GM18519 (cell line): ENCODE measurements at regions not wholly inside any gene's neighbourhood (a gene's known extent, or its start where the extent isn't known, plus 50 kb on each side); places are given as distances from the start of the nearest gene placed in this dataset.
"Not testable (repeated sequence)": the region's sequence is repeated elsewhere in the genome, so short reads cannot be mapped to it uniquely, and the experiment has no call there.

Experiments
- ATAC-seq: cut with Tn5 transposase; IDR thresholded peaks from one replicate; pipeline ENCODE4 v1.9.1; 2021; ENCODE audit warnings: mild to moderate bottlenecking, moderate library complexity; ENCODE audit not compliant: unreplicated experiment, low FRiP score

- no peak for ATAC-seq
Observed at GRCh38 chr13:61600360-61601033, 184.8 kb upstream of the PCDH20 start.

DNA sequence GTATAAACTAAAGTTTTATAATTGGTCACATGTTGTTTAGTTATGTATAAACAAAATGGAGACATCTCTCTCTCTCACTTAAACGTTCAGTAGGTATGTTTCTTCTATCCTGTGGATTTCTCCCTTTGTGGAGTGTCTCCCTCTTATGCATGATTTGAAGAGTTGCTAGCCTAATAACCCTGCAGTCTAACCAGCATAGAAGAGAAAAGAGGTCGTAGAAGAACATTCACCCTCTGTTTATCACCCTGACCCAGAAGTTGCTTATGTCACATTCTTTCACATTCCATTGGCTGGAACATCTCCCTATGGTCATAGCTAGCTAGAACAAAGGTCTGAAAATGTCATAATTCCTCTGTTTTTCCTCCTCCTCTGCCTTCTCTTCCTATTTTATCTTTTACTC is 176.8 kb upstream of the PCDH20 start:
- no peak for ATAC-seq

DNA sequence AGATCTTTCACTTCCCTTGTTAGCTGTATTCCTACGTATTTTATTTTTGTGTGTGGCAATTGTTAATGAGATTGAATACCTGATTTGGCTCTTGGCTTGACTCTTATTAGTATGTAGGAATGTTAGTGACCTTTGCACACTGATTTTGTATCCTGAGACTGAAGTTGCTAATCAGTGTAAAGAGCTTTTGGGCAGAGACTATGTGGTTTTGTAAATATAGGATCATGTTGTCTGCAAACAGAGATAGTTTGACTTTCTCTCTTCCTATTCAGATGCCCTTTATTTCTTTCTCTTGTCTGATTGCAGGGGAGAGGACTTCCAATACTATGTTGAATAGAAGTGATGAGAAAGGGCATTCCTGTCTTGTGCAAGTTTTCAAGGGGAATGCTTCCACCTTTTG is 160.3 kb upstream of the PCDH20 start:
- no peak for ATAC-seq

- no peak for ATAC-seq
Observed at GRCh38 chr13:61563645-61564044, 148.0 kb upstream of the PCDH20 start.

DNA sequence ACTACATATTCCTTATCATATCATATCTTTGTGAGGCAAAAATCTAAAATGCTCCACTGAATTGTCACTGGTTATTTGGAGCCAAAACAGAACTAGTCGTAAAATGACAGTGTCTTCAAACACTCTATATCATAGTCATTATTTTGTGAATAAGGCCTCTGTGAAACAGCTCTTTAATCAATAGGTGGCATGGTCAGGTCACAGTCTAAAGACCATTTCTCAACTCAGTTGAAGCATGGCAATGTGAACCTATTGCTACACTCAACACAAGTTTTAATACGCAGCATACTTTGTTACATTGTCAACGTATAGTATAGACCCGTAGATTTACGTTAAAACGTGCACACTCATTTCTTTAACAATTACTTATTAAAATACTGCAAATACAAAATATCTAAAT is 131.3 kb upstream of the PCDH20 start:
- ATAC-seq = no peak

DNA sequence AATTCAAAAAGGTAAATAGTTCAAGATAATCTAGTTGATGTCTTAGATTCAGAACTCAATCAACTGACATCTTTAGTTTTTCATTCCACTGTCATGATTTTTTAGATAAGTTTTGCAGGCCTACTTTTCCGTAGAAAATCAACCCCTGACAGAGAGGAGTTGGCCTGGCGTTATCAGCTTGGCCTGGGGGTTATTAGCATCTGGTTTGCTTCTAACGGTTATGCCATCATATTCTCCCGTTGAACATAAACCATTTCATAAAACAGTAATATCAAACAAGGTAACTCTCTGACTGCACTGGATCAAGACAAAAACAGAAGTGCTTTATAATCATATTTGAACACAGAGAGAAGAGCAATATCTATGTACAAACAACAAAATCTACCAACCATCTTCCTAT is 130.8 kb upstream of the PCDH20 start:
- ATAC-seq = no peak

DNA sequence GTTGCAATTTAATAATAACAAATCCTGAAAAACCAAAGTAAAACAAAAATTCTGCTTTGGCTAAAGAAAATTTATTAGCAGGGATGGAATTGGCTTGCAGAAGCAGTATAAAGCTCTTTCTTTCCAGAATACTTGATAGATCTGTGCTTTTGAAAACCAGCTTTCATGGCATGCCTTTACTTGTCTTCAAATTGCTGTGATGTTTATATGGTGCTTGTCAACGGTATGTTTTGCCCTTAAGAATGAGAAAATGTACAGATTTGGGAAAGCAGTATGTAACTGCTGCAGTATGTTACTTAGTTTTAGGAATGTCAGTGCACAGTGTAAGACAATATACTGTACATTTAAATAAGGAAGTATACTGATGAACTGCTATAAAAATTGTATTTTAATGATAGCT is 120.8 kb upstream of the PCDH20 start:
- no peak for ATAC-seq

DNA sequence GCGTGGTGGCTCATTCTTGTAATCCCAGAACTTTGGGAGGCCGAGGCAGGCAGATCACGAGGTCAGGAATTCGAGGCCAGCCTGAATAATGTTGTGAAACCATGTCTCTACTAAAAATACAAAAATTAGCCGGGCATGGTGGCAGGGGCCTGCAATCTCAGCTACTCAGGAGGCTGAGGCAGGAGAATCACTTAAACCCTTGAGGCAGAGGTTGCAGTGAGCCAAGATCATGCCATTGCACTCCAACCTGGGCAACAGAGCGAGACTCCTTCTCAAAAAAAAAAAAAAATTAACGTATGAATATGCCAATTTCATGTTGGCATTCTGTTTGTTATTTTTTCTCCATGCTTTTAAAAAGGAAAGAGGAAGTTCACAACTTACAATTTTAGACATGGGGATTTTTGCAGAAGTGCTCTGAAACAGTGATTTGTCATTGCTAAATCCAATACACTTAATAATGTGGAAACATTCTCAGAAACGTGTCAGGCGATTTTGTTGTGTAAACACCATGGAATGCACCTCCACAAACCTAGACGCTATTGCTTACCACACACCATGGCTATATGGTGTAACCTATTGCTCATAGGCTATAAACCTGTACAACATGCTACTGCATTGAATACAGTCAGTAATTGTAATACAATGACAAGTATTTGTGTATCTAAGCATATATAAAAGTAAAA is 115.9 kb upstream of the PCDH20 start:
- ATAC-seq = no peak

GRCh38 chr13:61519214-61519613 is 103.6 kb upstream of the PCDH20 start:
- not testable (repeated sequence) for ATAC-seq

- no peak for ATAC-seq
Observed at GRCh38 chr13:61508936-61509335, 93.3 kb upstream of the PCDH20 start.

DNA sequence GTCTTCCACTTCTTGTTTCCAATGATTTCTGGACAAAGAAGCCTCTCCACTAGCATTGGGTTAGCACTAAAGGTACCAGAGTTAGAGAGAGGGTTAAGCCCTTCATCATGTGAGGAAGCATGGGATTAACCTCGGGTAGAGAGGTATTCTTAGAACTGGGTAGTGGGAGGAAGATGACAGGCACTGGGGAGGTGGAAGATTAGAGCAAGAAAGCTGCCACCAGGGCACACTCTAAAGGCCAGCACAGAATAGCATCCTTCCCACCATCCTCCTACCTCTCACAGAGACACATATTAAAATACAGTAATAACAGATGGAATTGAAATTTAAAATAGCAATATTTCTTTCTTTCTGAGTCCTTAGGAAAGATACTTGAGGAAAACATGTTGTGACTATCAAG is 84.5 kb upstream of the PCDH20 start:
- ATAC-seq = no peak

DNA sequence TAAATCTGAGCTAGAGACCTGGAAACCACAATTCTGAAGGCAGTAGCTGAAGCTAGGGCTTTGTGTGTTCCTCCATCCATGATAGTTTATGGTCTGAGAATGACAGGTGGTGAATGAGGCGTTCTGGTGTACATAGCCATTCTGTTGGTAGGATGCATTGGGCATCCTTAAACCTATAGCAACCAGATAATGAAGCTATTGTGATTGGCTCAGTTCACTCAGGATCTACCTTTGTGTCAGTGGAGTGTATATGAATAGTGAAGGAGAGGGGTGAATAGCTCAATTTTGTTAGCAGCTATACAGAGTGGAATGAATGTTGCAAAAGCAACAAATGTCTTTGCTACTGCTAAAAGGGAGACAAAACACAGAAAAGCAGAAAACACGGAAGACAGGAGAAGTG is 80.0 kb upstream of the PCDH20 start:
- no peak for ATAC-seq

DNA sequence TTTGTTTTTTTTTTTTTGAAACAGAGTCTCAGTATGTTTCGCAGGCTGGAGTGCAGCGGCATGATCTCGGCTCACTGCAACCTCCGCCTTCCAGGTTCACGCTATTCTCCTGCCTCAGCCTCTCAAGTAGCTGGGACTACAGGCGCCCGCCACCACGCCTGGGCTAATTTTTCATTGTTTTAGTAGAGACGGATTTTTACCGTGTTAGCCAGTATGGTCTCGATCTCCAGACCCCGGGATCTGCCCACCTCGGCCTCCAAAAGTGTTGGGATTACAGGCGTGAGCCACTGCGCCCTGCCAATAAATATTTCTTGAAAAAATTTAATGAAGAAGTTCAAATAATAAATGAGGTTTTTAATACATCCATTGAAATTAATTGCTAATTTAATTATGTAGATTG is 77.9 kb upstream of the PCDH20 start:
- not testable (repeated sequence) for ATAC-seq

DNA sequence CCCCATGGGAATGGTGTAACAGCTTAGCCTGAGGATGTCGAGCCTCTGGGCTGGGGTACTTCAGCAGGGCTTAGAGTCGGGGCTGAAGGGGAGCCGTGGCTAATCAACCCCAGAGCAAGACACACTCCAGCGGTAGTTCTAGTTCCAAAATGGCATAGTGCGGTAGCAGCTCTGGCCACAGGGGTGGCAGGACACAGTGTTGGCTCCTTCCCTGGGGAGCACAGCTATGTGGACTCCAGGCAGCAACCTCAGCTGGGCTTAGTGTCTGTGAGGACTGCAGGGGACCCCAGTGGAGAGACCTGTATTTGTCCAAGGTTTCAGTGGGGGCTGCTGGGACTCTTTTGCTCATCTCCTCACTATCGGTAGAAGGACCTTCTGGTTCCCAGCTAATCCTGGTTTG is 70.8 kb upstream of the PCDH20 start:
- no peak for ATAC-seq

DNA sequence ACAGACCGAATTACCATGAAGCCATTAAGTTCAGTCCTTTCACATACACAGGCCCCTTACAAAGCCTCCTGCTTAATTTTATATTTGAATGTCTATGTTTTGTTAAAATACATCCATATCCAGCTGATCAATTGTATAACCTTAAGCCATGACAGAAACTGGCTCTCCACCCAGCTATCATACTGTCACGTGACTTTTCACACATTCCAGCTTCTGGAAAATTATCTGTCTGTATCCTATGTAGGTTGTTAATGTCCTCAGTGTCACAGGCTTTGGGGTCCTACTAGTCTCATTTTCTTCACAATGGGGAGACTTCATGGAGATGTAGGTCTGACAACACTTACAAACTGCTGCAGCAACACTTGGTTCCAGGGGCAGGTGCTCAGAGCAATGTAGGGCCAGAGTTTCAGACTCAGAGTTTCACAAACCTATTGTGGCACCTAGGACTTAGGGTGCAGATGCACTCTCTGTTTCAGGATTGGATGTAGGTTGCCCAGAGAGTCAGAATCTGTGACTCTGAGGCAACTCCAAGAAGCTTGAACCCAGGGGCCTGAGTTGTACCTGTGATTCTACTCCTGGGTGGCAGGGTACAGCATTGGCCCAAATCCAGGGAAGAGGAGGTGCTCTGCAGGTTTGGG is 69.6 kb upstream of the PCDH20 start:
- no peak for ATAC-seq

GRCh38 chr13:61477619-61478018 is 62.0 kb upstream of the PCDH20 start:
- no peak for ATAC-seq

- no peak for ATAC-seq
Observed at GRCh38 chr13:61470786-61471185, 55.1 kb upstream of the PCDH20 start.

DNA sequence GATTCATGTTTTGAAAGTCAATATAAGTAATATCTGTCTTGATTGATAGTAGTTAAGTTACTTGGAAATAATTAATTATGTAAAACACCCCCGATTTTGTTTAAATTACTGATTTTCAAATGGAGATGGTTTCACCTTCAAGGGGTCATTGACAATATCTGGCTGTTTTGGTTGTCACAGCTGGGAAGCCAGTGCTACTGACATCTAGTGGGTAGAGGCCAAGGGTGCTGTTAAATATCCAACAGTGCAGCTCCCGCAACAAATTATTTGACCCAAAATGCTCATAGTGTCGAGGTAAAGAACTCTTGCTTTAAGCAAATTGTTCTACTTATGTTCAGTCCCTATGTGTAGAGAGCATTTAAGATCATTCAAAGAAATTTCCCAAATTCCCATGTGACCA is 50.6 kb upstream of the PCDH20 start:
- ATAC-seq = no peak
